NCI-H748 treated with DMSO at 0.1 percent for 48 hours (cell line): ENCODE measurements at regions not wholly inside any gene's neighbourhood (a gene's known extent, or its start where the extent isn't known, plus 50 kb on each side); places are given as distances from the start of the nearest gene placed in this dataset.
A peak's percentile ranks its signal among the peaks of the same experiment; 100 is the strongest.
"Not testable (repeated sequence)": the region's sequence is repeated elsewhere in the genome, so short reads cannot be mapped to it uniquely, and the experiment has no call there.

Experiments used
- DNase-seq: peaks from one replicate; lab custom pipeline; 2025; lab: John Stamatoyannopoulos, UW

DNA sequence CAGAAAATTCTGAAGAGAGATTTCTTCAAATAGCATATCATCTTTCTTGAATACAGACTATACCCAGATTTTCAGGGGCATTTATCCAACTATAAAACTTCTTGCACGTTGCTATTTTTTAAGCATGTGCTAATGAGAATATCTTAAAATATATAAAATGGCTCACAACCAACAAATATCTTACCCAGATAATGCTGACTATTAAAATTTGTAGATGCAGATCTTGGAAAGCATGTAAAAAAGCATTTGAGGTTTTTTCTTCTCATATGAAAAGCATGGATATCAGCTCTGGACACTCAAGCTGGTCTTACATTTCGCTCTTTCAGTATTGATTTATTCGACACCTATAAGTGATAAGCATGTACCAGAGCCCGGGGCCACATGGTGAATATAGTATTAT is 1187.7 kb upstream of the ADGRL4 start:
- DNase-seq, result no peak

DNA sequence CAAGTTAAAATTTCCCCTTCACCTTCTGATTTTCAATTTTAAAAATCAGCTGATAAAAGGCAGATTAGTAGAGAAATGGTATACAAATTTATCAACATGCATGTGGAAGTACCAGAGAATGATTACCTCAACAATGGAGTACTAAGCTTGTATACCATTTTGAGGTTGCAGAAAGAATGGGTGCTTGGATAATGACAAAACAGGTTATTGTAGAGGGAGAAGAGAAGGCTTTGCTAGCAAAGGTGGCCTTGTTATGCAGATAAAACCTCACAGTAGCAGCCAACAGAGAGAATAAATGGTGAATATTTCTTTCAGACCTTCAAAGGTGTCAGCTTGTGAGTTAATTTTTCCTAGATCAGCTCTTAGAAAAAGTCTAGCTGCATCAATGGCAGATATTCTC is 1174.9 kb upstream of the ADGRL4 start:
- no peak for DNase-seq

DNA sequence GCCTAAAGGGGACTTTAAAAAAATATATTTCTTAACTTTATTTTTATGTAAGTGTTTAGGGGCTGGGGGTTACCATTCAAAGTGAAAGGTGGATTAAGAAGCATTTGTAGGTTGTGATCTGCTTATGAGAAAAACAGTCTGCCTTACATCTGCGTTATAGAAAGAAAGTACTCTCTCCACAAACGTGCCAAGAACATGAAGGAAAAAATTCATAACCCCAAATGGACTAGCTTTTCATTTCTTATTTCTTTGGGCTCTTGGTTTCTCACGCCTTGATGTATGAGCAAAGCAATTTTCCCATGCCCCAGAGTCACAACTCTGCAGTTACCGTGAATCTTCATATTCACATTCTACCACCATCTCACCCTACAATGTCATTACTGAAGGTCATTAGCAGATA is 1165.1 kb upstream of the ADGRL4 start:
- no peak for DNase-seq

DNA sequence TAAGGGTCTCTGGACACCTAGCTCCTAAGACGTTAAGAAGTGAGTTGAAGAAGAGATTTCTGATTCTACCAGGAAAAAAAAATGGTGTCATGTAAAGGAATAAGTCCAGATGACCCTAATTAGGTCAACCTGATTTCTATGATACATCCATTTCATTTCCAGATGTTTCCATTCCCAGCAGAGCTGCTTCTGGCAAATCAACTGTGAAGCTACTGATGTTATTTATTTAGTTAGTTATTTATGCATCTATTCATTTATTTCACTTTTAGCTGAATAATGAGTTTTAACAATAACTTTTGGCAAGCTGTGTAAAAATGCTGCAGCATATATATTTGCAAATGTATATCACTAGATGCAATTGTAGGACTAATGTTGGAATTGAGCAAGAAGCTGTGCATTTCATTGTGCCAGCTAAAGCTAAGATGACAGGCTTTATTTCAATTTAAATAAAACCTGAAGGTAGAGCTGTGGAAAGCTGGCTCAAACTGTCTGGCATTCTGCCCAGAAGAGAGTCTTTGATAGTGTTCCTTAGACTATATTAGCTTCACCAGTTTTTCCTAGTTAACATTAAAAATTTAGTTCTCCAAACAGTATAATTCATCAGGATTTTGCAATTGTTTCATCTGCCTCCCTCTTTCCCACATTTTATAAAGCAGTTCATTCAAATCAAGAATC is 1164.4 kb upstream of the ADGRL4 start:
- no peak for DNase-seq

DNA sequence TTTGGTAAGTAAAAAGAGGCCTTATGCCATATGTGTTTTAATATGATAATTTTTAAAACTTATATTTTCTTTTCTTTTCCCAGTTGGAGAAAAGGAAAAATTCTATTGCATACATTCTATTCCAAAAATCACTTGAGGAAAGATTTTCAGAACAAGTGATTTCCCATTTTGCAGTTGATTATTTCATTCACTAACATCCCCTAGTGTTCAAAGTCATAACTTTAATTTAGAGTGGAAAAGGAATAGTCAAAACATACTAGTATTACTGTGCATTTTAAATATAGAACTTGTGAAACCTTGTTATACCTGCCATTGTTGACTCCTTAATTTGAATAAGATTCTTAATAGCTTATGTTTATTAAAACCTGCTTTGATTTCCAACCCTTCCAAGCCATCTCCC is 1157.6 kb upstream of the ADGRL4 start:
- no peak for DNase-seq

DNA sequence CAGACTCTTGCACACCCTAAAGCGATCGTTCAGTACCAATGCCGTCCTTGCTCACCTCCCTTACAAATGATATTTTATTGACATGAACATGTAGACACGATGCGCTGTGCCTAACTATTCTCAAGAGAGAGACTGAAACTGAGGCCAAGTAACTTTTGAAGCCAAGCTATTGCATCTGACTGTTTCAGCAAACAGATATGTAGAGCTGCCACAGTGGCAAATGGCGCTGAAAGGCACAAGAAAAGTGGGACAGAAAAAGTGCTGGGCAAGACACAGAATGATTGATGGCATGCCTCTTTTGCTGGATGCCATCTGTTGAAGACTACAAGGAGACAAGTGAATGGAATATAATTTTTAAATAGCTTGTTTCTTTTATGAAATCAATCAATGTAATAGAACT is 1157.2 kb upstream of the ADGRL4 start:
- no peak for DNase-seq

DNA sequence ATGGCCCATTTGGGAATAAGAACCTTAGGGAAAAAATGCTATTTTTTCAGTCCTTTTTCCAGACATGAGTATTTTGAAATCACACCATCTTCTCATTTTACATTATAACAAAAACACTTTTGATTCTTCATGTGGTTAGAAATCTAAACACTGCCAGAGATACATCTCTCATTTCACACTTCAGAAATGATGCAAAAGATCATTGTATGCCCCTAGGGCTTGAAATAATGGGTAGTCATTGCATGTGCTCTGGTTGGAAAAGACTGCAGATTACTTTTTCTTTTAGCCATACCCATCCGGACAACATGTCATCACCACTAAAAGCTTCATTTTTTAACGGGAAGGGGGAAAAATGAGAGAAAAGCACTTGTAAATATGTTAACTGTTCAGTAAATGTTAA is 1152.2 kb upstream of the ADGRL4 start:
- no peak for DNase-seq

DNA sequence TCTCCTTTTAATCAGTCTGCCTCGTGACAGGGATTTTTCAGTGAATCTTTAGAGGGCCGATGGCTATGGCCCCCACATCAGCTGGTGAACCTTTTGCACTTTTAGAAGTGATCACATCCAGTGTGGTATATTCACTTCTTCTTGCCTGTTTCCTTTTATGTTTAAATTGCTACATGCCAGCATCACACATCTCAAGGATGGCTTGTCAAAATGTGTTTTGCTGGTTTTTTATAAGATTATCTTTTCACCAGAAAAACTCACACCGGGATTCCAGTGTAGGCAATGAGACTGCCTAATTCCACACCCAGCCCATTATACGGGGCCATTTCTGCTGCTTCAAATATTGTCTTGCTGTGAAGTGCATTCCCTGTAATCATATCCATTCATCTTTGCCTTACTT is 1151.7 kb upstream of the ADGRL4 start:
- no peak for DNase-seq

DNA sequence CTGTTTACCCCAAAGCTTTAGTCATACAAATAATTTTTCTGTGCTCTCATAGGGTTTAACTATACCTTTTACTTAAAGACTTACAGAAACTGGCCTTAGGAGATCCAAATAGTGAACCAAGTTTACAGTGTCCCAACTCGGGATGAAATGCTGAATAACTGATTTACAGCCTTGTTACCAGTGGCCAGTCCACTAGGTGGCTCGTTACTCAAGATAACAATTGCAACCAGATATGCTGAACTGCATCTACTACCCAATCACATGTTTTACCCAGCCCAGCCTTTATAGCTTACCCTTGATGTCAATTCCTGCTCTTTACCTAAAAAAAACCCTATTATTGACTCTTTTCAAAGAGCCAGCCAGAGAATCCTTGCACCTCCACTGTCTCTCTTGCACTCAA is 1148.8 kb upstream of the ADGRL4 start:
- no peak for DNase-seq

DNA sequence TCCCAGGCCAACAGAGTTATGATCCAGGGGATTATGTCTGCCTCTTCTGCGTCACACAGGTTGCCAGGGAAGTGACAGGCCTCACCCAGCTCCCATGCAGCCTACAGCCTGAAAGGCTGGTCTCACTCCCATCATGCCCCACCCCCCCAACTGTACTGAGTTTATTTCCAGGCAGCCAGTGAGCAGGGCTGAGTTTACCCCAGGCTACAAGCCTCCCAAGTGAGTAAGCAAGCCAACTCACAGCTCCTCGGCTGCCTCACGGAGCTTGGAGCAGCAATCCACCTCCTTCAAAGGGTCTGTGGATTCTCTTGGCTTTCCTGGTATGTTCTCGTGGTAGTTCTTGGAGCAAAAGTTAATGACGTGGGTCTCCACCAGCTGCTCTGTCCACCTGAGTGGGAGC is 1147.6 kb upstream of the ADGRL4 start:
- DNase-seq, result no peak

DNA sequence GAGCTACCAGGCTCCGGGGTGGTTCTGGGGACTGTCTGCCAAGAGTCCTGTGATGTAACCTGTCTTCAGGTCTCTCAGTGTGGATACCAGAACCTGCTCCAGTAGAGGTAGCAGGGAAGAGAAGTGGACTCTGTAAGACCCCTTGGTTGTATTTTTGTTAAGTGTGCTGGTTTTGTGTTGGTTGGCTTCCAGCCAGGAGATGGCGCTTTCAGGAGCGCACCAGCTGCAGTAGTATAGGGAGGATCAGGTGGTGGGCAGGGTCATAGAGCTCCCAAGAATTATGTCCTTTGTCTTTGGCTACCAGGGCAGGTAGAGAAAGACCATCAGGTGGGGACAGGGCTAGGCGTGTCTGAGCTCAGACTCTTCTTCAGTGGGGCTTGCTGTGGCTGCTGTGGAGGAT is 1147.2 kb upstream of the ADGRL4 start:
- DNase-seq, result no peak

DNA sequence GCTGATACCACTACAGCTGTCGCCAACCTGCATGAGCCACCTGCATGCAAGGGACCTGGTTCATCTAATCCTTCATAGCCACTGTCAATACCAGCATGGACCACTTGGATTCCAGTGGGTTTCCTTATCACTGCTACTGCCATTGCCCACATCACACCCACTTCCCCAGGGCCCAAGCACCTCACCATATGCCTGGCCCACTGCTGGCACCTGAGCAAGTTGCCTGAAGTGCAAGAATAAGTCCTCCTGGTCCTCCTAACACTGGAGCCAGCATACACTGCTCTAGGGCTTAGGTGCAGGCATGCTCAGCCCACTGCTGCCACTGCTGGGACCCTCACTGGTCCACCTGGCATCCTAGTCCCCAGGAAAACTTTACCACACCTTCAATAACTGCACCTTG is 1136.8 kb upstream of the ADGRL4 start:
- no peak for DNase-seq

DNA sequence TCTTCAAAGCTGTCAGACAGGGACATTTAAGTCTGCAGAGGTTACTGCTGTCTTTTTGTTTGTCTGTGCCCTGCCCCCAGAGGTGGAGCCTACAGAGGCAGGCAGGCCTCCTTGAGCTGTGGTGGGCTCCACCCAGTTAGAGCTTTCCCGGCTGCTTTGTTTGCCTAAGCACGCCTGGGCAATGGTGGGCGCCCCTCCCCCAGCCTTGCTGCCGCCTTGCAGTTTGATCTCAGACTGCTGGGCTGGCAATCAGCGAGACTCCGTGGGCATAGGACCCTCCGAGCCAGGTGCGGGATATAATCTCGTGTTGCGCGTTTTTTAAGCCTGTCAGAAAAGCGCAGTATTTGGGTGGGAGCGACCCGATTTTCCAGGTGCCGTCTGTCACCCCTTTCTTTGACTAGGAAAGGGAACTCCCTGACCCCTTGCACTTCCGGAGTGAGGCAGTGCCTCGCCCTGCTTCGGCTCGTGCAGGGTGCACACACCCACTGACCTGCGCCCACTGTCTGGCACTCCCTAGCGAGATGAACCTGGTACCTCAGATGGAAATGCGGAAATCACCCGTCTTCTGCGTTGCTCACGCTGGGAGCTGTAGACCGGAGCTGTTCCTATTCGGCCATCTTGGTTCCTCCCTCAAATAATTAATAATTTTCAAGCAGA is 1131.5 kb upstream of the ADGRL4 start:
- DNase-seq, result not testable (repeated sequence)

DNA sequence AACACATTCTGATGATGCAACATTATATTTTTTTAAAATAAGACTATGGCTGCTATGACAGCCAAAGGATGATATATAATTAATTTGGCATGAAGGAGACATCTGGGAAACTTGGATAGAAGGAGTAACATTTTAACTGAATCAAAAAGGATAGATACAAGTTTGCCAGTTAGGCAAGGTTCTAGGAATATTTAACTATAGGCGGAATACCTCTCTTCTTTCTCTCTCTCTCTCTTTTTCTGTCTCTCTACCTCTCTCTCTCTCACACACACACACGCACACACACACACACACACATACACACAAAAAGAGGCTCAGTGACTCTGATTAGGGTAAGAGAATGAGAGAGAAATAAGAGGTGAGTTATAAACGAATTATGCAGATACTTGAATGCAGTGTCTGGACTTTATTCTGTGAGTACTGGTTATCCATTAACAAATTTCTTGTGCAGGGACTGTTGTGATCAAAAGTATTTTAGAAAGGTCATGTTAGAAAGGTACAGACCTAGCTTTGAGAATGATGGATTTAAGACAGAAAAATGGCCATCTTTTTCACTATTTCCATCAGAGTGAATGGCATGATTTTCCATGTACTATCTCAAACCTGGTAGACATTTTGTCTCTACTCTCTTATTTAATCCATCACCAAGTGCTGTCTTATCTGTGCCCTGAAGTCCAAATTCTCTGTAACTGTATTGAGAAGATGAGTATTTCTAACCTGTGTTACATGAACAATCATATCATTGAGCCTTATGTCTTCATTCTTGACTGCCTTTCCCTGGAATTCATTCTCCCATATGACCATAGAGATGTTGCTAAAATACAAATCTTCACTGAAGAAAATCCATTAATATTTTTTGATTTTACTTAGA is 1106.9 kb upstream of the ADGRL4 start:
- no peak for DNase-seq

DNA sequence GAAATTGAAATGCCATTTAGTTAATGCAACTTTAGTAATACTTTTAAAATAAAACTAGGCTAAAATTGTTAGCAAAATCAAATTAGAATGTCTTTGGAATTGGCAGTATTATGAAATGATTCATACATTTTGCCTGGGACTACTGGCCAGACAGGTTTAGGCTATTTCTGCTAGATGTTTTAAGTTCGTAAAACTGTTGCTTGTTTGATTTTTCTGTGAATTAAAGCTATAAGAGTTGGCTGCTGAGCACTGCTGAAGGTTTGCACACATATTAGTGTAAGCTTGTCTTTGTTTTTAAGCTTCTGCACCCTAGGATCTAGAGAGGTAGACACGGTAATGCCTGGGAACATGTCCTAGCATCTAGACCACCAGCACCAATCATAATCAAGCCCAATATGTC is 1094.6 kb upstream of the ADGRL4 start:
- no peak for DNase-seq

DNA sequence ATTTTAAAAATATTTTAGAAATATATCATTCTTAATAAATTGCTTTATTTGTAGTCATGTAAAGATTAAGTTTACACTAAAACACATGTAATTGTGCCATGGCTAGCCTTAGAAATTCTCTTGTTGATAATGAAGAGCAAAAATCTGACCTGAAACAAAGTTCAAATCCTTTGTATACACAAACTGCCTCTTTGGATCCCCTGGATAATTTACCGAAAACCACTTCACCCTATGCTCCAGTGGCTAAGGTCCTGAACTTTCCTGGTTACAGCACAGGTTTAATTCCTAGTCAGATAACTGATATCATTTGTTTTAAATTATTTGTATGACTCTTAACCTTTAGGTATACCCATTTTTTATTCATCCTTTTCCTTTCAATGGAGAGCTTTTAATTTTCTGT is 1093.2 kb upstream of the ADGRL4 start:
- no peak for DNase-seq

DNA sequence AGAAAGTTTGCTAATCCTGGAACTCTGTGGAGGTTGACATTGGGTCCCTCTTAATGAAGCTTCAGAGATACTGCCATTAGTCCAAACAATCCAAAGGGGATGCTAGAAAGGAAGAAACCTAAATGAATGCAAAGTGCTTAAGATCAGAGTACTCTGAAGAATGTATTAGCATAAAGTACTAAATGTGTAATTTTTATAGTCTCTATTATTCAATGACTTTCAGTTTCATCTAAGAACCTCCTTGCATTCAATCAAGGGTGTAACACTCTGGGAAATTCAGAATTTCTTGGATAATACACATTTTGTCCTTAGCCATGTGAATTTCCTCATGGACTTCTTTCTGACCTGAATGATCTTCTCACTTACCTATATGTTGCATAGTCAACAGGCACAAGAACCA is 1078.5 kb upstream of the ADGRL4 start:
- DNase-seq, result no peak

DNA sequence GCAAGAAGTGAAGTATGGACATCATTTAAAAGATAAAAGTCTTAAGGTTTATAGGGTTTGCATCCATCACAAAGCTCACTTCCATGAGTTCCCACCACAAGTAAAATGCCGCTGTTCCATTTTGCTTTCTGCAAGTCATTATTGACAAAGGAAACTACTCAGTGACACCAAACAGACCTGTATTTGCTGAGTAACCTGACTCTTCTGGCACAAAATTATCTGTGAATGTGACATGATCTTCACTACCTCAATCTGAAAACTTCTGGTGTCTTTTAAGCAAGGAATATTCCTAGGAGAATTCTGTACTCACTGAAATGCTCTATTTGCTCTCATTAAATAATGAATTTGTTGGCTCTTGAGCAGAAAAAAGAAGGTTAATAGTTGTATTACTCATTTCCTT is 1077.4 kb upstream of the ADGRL4 start:
- DNase-seq, result peak; percentile 66

DNA sequence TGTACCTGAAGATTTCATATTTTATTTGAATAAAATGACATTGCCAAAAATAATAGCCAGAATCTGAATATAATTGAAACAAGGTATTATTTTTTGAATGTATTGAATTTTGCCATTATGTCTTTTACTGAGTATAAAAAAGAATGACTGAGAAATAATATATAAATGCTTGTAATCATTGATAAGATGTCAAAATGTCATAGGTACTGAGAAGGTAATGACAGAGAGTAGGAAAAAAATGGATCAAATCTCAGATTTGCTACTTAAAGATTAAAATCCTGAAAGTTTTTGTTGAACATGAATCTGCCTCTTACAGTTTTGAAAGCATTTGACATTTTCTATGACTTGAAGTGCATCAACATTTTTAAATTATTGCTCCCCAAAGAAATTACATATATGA is 1069.9 kb upstream of the ADGRL4 start:
- no peak for DNase-seq

DNA sequence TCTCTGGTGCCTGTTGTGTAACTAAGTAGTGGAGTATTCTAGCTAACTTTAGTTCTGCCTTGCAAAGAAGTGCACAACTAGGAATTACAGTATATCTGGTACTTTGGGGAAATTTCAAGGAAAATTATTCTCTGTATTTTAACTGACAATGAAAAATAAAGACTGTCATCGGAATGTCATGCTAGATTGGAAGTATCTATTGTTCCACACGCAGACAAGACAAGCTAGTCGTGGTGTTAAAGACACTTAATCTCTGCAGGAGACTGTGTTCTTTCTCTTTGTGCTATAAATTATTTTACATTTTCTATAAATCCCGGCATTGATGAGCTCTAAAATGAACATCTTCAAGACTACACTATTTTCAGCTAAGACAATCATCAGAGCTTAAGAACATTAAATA is 1068.8 kb upstream of the ADGRL4 start:
- DNase-seq, result no peak

DNA sequence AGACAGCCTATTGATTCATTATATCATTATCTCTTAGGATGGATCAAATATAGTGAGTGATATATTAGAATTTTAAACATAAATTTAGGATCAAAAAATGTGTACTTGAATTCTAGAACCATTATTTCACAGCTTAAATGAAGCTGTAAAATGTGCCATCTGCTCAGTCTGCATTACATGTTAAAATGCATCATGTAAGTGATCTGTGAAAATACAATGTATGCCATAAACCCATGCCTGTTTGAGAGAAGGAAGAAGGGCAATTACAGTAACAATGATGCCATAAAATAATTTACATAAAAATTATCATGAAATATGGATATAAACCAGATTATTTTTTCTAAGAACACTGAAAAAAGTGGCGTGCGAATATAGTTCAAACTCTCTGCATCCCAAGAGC is 1066.0 kb upstream of the ADGRL4 start:
- DNase-seq, result no peak

DNA sequence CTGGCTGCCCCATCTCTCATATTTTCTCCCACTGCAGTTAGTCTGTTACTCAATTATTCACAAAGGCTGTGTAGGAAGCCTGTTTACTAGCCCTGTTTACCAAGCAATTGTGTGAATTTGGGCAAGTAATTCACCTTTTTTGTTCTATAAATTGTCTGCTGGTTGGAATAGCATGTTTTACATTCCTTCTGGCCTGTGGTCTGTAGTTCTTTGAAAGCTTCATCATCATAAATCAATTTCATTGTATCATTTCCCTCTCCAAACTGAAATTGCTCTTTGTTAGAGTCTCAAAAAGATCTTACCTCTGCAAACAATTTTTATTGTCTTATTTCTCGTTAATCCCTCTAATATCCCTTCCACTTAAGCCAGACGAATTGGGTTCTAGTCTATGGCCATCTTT is 1059.5 kb upstream of the ADGRL4 start:
- DNase-seq, result peak; percentile 98

DNA sequence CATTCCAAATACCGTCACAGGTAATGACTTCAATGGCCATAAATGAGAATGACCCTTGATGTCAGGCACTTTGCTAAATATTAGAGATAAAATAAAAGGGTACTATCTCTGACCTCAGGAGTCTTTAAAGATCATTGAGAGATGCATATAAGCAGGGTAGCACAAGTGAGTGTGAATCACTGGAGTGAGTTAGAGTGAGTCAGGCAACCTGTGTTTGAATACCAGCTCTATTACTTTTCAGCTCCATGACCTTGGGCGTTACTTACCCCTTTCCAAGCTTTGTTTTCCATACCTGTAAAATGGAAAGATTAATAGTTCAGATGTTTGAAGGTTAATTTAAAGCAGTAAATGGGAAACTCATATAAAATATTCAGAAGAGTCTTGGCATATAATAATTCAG is 1058.0 kb upstream of the ADGRL4 start:
- DNase-seq, result no peak
